ENCODE measurements at regions not wholly inside any gene's neighbourhood (a gene's known extent, or its start where the extent isn't known, plus 50 kb on each side); places are given as distances from the start of the nearest gene placed in this dataset.

DNA sequence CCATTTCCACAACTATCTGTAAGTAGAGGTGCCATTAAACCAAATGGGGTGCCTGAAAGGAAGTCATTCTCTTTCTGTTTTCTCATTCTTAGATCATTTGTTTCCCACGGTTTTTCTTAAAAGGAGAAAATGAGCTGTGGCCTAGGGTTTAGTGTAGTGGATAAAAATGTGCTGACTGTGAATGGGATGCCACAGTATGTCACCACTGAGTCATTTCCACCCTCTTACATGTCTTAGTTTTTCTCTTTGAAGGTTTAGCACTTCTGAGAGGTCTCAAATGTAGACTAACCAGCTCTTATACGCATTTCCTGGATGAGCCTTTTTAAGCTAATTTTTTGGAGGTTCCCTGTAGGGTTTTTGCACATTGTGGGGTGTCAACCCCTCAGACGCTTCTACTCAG is 244.5 kb upstream of the SPANXN1 start:
- H3K23me2 ChIP-seq (ENCODE audit: insufficient read length, low read depth, low read length, poor library complexity, severe bottlenecking) = no peaks in the 10 kb centered on the region
- no peak overlapping the region for H3K14ac ChIP-seq (ENCODE audit: insufficient read depth, low read length)
- WGBS (ENCODE audit: extremely low coverage, insufficient read length, low lambda C conversion rate) = no CpG with 5 or more reads among the region's 3 CpGs
- no peak overlapping the region for H2BK120ac ChIP-seq (ENCODE audit: low read depth, low read length, poor library complexity, severe bottlenecking)
- no peak overlapping the region for H3K56ac ChIP-seq (ENCODE audit: insufficient read length, low read depth, low read length)
- no peak overlapping the region for H2AFZ ChIP-seq (ENCODE audit: low read length)
- H3K27ac ChIP-seq (ENCODE audit: insufficient read length, low read depth, low read length) = no peak overlapping the region
- H3K9ac ChIP-seq (ENCODE audit: extremely low read depth, insufficient read length, low read length) = no peak overlapping the region
- no peak overlapping the region for H2AK5ac ChIP-seq (ENCODE audit: insufficient read length, low read length)
- Mint-ChIP-seq H3K27ac (no peak overlapping the region), H3K36me3 (ENCODE audit: insufficient read depth in 1 of 3, low read depth in 3 of 3) (no peaks in the 10 kb centered on the region), H3K4me3 (no peak overlapping the region), H3K27me3 (ENCODE audit: low read depth) (no peaks in the 10 kb centered on the region), H3K9me3 (peaks cover 59 to 63% of the 10 kb centered on the region in 2 experiments), H3K4me1 (no peaks in the 10 kb centered on the region)
- H3K79me2 ChIP-seq (ENCODE audit: insufficient read depth, low read length) = no peaks in the 10 kb centered on the region
- H3K4me2 ChIP-seq (ENCODE audit: insufficient read depth, insufficient read length, low read length) = no peak overlapping the region
- peaks cover 5% of the 10 kb centered on the region for H3K9me3 ChIP-seq (ENCODE audit: control insufficient read depth, low read depth, low read length)
- H4K5ac ChIP-seq (ENCODE audit: insufficient read length, low read depth, low read length) = no peak overlapping the region
- no peak overlapping the region for H3T11ph ChIP-seq (ENCODE audit: low read length)
- no peaks in the 10 kb centered on the region for H4K20me1 ChIP-seq (ENCODE audit: control insufficient read depth, insufficient read depth, insufficient read length)
- TF ChIP-seq, protein P1, sequence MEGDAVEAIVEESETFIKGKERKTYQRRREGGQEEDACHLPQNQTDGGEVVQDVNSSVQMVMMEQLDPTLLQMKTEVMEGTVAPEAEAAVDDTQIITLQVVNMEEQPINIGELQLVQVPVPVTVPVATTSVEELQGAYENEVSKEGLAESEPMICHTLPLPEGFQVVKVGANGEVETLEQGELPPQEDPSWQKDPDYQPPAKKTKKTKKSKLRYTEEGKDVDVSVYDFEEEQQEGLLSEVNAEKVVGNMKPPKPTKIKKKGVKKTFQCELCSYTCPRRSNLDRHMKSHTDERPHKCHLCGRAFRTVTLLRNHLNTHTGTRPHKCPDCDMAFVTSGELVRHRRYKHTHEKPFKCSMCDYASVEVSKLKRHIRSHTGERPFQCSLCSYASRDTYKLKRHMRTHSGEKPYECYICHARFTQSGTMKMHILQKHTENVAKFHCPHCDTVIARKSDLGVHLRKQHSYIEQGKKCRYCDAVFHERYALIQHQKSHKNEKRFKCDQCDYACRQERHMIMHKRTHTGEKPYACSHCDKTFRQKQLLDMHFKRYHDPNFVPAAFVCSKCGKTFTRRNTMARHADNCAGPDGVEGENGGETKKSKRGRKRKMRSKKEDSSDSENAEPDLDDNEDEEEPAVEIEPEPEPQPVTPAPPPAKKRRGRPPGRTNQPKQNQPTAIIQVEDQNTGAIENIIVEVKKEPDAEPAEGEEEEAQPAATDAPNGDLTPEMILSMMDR (conservative IDR thresholded peaks at IDR 0.05) = no peak
- no peak overlapping the region for H2BK12ac ChIP-seq (ENCODE audit: insufficient read length, low read depth, low read length)
- no peaks in the 10 kb centered on the region for H3K79me1 ChIP-seq (ENCODE audit: insufficient read depth, low read depth, low read length, poor library complexity, severe bottlenecking)
- no peak overlapping the region for H3K4ac ChIP-seq (ENCODE audit: low read depth, low read length)
- H4K8ac ChIP-seq (replicated peaks; ENCODE audit: insufficient read length, low read depth, low read length) = no peak overlapping the region
- H2BK15ac ChIP-seq (ENCODE audit: low read depth, low read length) = no peak overlapping the region
- no peak overlapping the region for H2BK20ac ChIP-seq (ENCODE audit: low read depth, low read length, poor library complexity, severe bottlenecking)
- no peak overlapping the region for H2BK5ac ChIP-seq (ENCODE audit: insufficient read length, low read length)
- DNase-seq = no peak
- no peaks in the 10 kb centered on the region for H3K27me3 ChIP-seq (ENCODE audit: insufficient read depth, low read length)
- no peak overlapping the region for H3K18ac ChIP-seq (ENCODE audit: insufficient read length, low read depth, low read length)
- H3K4me1 ChIP-seq (ENCODE audit: insufficient read depth, low read length) = no peaks in the 10 kb centered on the region
- H4K91ac ChIP-seq (ENCODE audit: insufficient read length, low read depth, low read length) = no peak overlapping the region
- H3K23ac ChIP-seq (ENCODE audit: insufficient read length, low read depth, low read length) = no peak overlapping the region

Data from H9 (cell line).